Body of pancreas (tissue), 4 donors: ENCODE measurements at regions not wholly inside any gene's neighbourhood (a gene's known extent, or its start where the extent isn't known, plus 50 kb on each side); places are given as distances from the start of the nearest gene placed in this dataset.

Experiments
- POLR2A ChIP-seq, 3 donors: fragments of 450-650 bp; IDR thresholded peaks; one replicate each; pipeline ENCODE4 v1.6.1; 2016; ENCODE audit warnings: antibody characterized with exemption in 3 of 3, mild to moderate bottlenecking in 2 of 3
- TF ChIP-seq, protein P1 (sequence below), 7 experiments: fragments of 450-650 bp in 4 of 7; fragments of 200-600 bp in 3 of 7; sonication (generic) in 3 of 7; IDR thresholded peaks; one replicate each; pipeline ENCODE4 v1.5.1; 2016 to 2019; ENCODE audit warnings: antibody characterized with exemption in 7 of 7

DNA sequence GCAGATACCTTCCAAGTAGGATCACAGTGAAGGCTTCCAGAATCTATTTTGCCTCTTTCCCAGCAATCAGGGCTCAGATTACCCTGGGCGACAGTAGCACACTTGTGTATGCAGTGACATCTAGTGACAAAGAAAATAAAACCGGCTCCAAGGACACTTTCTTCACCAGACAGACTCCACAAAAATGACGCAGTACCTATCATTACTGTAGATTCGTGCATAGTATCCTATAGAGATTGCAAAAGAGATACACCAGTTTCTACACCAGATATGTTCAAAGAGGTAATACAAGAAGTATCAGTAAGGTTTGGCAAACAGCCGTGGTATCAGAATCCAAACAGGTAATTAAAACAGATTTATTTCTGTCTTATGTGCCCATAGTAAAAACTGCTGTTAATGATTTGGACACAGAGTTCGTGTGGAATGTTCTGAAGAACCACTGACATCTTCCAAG is 600.4 kb upstream of the JAG1 start:
- TF ChIP-seq, protein P1, sequence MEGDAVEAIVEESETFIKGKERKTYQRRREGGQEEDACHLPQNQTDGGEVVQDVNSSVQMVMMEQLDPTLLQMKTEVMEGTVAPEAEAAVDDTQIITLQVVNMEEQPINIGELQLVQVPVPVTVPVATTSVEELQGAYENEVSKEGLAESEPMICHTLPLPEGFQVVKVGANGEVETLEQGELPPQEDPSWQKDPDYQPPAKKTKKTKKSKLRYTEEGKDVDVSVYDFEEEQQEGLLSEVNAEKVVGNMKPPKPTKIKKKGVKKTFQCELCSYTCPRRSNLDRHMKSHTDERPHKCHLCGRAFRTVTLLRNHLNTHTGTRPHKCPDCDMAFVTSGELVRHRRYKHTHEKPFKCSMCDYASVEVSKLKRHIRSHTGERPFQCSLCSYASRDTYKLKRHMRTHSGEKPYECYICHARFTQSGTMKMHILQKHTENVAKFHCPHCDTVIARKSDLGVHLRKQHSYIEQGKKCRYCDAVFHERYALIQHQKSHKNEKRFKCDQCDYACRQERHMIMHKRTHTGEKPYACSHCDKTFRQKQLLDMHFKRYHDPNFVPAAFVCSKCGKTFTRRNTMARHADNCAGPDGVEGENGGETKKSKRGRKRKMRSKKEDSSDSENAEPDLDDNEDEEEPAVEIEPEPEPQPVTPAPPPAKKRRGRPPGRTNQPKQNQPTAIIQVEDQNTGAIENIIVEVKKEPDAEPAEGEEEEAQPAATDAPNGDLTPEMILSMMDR (IDR thresholded peaks at IDR 0.05): peak; percentile 45 to 82 (median 75)
- no peak for TF ChIP-seq POLR2A (IDR thresholded peaks at IDR 0.05)
